ENCODE measurements at regions not wholly inside any gene's neighbourhood (a gene's known extent, or its start where the extent isn't known, plus 50 kb on each side); places are given as distances from the start of the nearest gene placed in this dataset.
"Not testable (repeated sequence)": the region's sequence is repeated elsewhere in the genome, so short reads cannot be mapped to it uniquely, and the experiment has no call there.

DNA sequence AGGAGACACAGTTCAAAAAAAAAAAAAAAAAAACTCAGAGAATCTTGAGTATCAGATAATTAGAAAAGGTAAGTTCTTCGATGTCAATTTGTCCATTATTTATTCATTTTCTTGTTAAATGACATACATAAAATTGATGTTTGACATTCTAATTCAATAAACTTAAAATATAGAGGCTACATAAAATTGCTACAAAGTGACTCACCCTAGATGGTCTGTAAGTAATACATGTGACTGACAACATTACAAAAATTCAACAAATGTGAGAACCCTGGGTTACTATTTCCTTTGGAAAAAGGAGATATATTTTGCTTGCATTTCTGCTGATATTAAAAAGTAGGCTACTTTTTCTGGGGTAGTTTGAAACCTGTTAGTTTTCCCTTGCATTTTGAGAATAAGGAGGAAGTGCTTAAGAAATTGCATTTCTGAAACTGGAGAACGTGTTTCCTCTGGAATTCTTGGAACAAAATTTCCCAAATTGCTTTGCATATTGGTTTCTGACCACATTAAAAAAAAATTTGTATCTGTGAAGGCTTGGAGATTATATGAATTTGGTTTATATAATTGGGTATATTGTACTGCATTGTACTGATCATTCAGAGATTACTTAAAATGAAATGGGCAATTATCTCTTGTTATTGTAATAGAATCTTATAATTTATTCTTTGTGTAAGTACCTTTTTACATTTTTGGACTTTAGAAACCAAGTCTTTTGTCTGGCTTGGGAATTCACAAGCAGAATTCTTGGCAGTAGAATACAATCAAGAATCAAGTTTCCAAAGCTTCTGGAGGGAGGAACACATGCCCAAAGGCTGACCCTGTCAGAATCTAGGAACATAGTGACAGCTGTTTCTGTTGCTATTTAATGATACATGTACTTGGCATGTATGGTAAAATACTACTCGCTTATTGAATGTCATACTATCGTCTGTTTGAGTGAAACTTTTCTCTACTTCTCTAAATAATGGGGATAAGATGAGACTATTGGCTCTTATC lies 106.1 kb downstream of the DSEL start:
- H3K4me1 Mint-ChIP-seq, result peaks cover 4% of the 10 kb centered on the region
- no peak overlapping the region for H3K4me3 Mint-ChIP-seq
- H3K9me3 ChIP-seq (ENCODE audit: control insufficient read depth, low read length, poor library complexity, severe bottlenecking), result no peaks in the 10 kb centered on the region
- H3K27me3 Mint-ChIP-seq, result no peaks in the 10 kb centered on the region
- DNase-seq (no peak), ATAC-seq (no peak)
- no peak overlapping the region for H3K27ac Mint-ChIP-seq
- peaks cover 2% of the 10 kb centered on the region for H3K36me3 Mint-ChIP-seq (ENCODE audit: low read depth)

DNA sequence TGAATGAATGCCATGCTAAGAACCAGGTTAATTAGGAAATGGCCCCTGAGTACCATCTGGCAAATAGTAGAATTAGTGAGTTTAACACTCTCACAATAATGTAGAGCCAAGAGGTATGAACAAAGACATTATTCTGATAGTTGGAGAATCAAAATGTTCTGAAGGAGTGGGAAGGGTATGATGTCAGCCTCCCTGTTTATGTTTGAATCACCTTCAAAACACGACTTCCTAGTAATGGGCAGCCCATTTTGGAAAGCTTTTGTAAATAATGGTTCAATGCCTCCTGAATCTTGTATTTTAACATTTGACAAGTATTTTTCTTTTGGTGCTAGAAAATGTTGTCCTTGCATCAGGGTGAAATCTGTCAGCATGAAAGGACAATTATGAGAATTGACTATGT lies 108.3 kb downstream of the DSEL start:
- H3K4me1 Mint-ChIP-seq, result peaks cover 4% of the 10 kb centered on the region
- no peak overlapping the region for H3K4me3 Mint-ChIP-seq
- H3K27ac Mint-ChIP-seq, result no peak overlapping the region

DNA sequence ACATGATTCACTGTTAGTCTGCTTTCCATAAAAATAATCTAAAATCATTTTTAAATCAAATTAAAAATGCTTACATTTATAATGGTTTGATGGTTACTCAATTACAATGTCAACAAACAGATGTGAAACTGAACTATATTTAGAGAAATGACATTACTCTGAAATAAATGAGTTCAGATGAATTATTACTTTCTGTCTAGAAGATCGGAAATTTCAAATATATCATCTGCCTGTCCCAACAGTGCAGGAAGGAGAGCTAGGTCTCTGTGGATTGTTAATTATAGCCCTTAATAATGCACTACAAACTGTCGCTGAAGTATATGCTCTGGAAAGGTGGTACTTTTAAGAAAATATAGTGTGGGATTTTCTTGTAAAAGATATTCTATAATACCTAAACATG lies 109.8 kb downstream of the DSEL start:
- no peaks in the 10 kb centered on the region for H3K9me3 ChIP-seq (ENCODE audit: control insufficient read depth, low read length, poor library complexity, severe bottlenecking)
- Mint-ChIP-seq H3K36me3 (ENCODE audit: low read depth) (peaks cover 2% of the 10 kb centered on the region), H3K27ac (no peak overlapping the region), H3K4me3 (no peak overlapping the region), H3K4me1 (peaks cover 2% of the 10 kb centered on the region), H3K27me3 (no peaks in the 10 kb centered on the region)
- ATAC-seq (no peak), DNase-seq (no peak)

More for the DNA sequence above, 108.3 kb downstream of the DSEL start:
- DNase-seq (no peak), ATAC-seq (no peak)
- Mint-ChIP-seq H3K36me3 (ENCODE audit: low read depth) (peaks cover 2% of the 10 kb centered on the region), H3K27me3 (no peaks in the 10 kb centered on the region)
- H3K9me3 ChIP-seq (ENCODE audit: control insufficient read depth, low read length, poor library complexity, severe bottlenecking), result no peaks in the 10 kb centered on the region

DNA sequence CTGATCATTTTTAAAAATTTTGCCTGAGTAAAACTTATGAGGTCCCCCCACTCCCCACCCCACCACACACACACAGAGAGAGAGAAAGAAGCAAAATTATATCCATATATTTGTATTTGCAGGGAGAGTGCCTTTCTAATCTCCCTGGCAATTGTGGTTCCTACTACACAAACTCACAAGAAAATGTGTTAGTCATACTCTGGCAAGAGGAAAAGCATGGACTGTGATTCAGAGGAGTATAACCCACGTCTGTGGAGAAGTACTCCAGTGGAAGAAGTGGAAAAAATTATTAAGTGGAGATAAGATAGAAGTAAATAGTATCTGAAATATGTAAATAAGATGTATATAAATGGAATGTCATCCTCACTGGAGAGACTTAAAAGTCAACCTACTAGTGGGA lies 114.0 kb downstream of the DSEL start:
- no peaks in the 10 kb centered on the region for H3K4me1 Mint-ChIP-seq
- H3K4me3 Mint-ChIP-seq, result no peak overlapping the region
- no peaks in the 10 kb centered on the region for H3K36me3 Mint-ChIP-seq (ENCODE audit: low read depth)
- no peak overlapping the region for H3K27ac Mint-ChIP-seq
- ATAC-seq (no peak), DNase-seq (no peak)
- no peaks in the 10 kb centered on the region for H3K27me3 Mint-ChIP-seq
- H3K9me3 ChIP-seq (ENCODE audit: control insufficient read depth, low read length, poor library complexity, severe bottlenecking), result no peaks in the 10 kb centered on the region

DNA sequence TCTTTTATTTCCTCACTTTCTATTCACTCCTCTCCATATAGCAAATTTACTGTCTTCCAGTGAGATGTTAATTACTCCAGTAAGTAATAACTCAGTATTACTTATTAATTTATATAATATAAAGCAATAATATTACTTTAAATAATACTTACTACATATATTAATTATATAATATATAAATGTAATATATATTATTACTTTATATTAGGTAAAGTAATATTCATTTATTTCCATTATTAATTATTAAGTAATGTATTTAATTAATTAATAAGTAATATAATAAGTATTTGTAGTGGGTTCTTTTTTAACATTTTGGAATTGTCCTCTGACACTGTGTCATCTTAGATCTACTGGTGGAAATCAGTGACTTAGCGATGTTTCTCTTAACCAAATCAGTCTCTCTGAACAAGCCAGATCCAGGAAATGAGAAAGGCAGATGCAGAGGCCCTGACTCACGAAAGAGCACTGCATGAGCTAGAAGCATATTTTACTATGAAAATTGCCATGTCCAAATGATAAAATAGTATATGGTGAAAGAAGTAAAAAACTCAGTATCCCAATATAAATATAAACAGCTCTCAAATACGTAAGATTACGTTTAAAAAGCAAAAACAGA lies 115.9 kb downstream of the DSEL start:
- H3K9me3 ChIP-seq (ENCODE audit: control insufficient read depth, low read length, poor library complexity, severe bottlenecking), result no peaks in the 10 kb centered on the region
- ATAC-seq, result no peak
- peaks cover 2% of the 10 kb centered on the region for H3K36me3 Mint-ChIP-seq (ENCODE audit: low read depth)
- H3K27me3 Mint-ChIP-seq, result no peaks in the 10 kb centered on the region
- H3K27ac Mint-ChIP-seq, result no peak overlapping the region
- H3K4me3 Mint-ChIP-seq, result no peak overlapping the region
- no peaks in the 10 kb centered on the region for H3K4me1 Mint-ChIP-seq
- no peak for DNase-seq

DNA sequence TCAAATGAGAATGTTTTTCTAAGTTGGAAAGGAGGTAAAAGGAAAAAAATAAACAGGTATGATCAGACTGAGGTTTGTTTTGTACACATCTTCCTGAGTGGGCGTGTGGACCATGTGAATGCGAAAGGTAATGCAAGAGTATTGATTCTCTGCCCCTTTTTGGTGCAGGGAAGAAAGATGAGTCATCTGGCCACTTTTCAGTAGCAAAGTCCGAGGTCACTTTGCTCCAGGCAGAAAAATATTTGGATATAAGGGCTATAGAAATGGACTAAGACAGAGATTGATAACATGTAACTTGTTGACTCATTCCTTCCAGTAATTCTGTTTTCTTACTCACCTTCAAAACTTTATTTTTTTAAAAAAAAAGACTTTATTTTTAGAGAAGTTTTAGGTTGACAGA lies 130.5 kb downstream of the DSEL start:
- H3K4me1 Mint-ChIP-seq, result peaks cover 3% of the 10 kb centered on the region
- no peaks in the 10 kb centered on the region for H3K36me3 Mint-ChIP-seq (ENCODE audit: low read depth)
- no peak for DNase-seq
- no peaks in the 10 kb centered on the region for H3K27me3 Mint-ChIP-seq
- no peak overlapping the region for H3K4me3 Mint-ChIP-seq
- H3K9me3 ChIP-seq (ENCODE audit: control insufficient read depth, low read length, poor library complexity, severe bottlenecking), result no peaks in the 10 kb centered on the region
- ATAC-seq, result no peak
- no peak overlapping the region for H3K27ac Mint-ChIP-seq

DNA sequence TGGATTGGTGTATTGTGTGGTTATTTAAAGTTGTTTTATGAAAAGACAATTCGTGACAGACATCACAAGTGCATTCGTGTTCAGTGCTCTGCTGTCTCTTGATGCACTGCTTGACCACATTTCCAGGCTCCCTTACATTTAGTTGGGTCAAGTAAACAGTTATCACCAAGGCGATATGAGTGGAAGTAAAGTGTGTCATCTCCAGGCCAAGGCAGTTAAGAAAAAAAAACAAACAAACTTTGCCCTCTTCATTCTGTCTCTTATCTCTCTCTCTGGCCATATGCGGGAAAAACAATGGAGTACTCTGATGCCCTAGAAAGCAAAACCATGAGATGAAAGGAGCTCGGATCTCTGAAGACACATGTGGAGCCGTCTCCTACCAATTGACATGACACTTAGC lies 131.1 kb downstream of the DSEL start:
- no peak overlapping the region for H3K27ac Mint-ChIP-seq
- H3K9me3 ChIP-seq (ENCODE audit: control insufficient read depth, low read length, poor library complexity, severe bottlenecking), result no peaks in the 10 kb centered on the region
- DNase-seq (no peak), ATAC-seq (no peak)
- H3K4me1 Mint-ChIP-seq, result peaks cover 3% of the 10 kb centered on the region
- H3K27me3 Mint-ChIP-seq, result no peaks in the 10 kb centered on the region
- no peak overlapping the region for H3K4me3 Mint-ChIP-seq
- H3K36me3 Mint-ChIP-seq (ENCODE audit: low read depth), result no peaks in the 10 kb centered on the region

DNA sequence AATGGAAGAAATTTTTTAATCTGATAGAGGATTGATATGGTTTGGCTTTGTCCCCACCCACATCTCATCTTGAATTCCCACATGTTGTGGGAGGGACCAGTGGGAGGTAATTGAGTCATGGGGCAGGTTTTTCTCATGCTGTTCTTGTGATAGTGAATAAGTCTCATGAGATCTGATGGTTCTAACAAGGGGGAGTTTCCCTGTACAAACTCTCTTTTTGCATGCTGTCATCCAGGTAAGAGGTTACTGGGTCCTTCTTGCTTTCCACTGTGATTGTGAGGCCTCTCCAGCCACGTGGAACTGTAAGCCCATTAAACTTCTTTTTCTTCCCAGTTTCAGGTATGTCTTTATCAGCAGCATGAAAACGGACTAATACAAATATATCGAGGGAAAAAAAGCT lies 132.5 kb downstream of the DSEL start:
- H3K36me3 Mint-ChIP-seq (ENCODE audit: low read depth); H3K27me3 Mint-ChIP-seq; H3K4me3 Mint-ChIP-seq; DNase-seq; ATAC-seq; H3K9me3 ChIP-seq (ENCODE audit: control insufficient read depth, low read length, poor library complexity, severe bottlenecking); H3K27ac Mint-ChIP-seq; H3K4me1 Mint-ChIP-seq: not testable (repeated sequence)

DNA sequence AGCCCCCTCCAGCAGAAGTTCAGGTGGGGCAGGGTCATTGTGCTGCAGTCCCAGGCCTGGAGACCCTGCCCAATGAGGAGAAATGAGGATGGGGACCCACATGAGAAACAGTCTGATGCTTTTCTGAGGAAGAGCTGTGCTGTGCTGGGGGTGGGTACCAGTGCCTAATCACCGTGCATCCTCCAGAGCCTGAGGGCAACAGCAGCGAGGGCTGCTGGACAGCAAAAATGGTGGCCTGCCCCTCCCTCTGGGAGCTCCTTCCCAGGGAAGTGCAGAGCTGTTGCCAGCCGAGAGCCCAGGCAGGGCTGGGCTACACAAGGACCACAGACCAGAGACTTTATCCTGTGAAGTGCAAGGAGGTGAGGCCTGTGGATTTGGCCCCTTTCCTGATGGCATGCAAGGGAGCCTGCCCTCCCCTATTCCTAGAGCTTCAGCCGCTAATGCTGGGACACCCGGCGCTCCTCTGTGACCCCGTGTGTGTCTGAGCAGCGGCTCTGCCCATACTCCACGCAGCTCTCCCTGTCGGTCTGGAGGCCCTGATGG lies 134.8 kb downstream of the DSEL start:
- H3K27ac Mint-ChIP-seq, result no peak overlapping the region
- H3K4me1 Mint-ChIP-seq, result peaks cover 3% of the 10 kb centered on the region
- ATAC-seq (no peak), DNase-seq (no peak)
- no peaks in the 10 kb centered on the region for H3K36me3 Mint-ChIP-seq (ENCODE audit: low read depth)
- no peaks in the 10 kb centered on the region for H3K27me3 Mint-ChIP-seq
- H3K9me3 ChIP-seq (ENCODE audit: control insufficient read depth, low read length, poor library complexity, severe bottlenecking), result no peaks in the 10 kb centered on the region
- no peak overlapping the region for H3K4me3 Mint-ChIP-seq

DNA sequence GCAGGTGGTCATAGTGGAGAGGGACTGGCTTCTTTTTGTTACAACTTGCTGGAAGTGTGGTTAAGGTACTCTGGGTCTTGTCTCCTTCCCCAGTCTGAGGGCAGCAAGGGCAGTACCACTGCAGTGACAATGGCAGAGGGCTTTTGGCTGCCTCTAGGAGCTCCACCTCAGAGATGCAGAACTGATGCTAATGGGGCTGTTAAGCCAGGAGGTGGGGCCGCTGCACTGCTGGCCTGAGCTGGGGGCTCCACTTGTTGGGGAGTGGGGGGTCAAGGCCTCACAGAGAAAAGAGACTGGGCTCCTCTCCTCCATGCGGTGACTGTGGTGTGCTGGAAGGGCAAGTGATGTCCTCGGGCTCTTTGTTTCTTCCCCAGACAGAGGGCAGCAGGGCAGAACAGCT lies 135.7 kb downstream of the DSEL start:
- Mint-ChIP-seq H3K4me3 (no peak overlapping the region), H3K36me3 (ENCODE audit: low read depth) (no peaks in the 10 kb centered on the region), H3K4me1 (peaks cover 3% of the 10 kb centered on the region), H3K27me3 (no peaks in the 10 kb centered on the region), H3K27ac (no peak overlapping the region)
- no peak for ATAC-seq
- H3K9me3 ChIP-seq (ENCODE audit: control insufficient read depth, low read length, poor library complexity, severe bottlenecking), result no peaks in the 10 kb centered on the region
- no peak for DNase-seq

DNA sequence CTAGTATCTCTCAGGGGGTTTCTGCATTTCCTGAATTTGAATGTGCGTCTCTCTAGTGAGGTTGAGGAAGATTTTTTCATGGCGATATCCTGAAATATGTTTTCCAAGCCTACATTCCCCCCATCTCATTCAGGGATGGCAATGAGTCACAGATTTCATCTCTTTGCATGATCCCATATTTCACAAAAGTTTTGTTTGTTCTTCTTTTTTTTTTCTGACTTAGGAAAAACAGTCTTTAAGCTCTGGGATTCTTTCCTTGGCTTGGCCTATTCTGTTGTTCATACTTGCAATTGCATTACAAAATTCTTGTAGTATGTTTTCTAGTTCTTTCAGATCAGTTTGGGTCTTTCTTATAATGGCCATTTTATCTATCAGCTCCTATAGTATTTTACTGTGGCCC lies 136.5 kb downstream of the DSEL start:
- no peak for ATAC-seq
- H3K36me3 Mint-ChIP-seq (ENCODE audit: low read depth), result no peaks in the 10 kb centered on the region

DNA sequence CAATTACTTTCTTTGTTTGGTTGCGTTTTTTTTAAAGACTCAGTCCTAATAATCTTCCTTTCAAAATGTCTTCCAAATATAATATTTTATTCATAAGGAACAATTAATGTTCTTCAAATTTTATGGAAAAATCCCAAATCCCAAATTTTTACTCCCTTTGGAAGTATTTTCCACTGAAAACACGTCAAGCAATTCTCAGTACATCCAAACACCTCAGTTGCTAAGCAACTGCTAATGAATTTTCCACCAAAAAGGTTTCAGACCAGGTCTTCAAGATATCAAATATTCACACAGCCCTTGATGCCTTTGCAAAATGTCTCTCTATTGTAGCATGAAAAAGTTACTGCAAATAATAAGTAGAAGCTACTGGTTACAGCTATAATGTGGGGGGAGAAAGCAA lies 140.1 kb downstream of the DSEL start:
- H3K27me3 Mint-ChIP-seq, result no peaks in the 10 kb centered on the region
- no peak overlapping the region for H3K27ac Mint-ChIP-seq
- DNase-seq (no peak), ATAC-seq (no peak)
- H3K9me3 ChIP-seq (ENCODE audit: control insufficient read depth, low read length, poor library complexity, severe bottlenecking), result no peaks in the 10 kb centered on the region
- H3K36me3 Mint-ChIP-seq (ENCODE audit: low read depth), result no peaks in the 10 kb centered on the region
- no peak overlapping the region for H3K4me3 Mint-ChIP-seq
- H3K4me1 Mint-ChIP-seq, result no peaks in the 10 kb centered on the region

More for the DNA sequence above, 136.5 kb downstream of the DSEL start:
- no peaks in the 10 kb centered on the region for H3K4me1 Mint-ChIP-seq
- no peak overlapping the region for H3K27ac Mint-ChIP-seq
- no peaks in the 10 kb centered on the region for H3K27me3 Mint-ChIP-seq
- H3K4me3 Mint-ChIP-seq, result no peak overlapping the region
- no peaks in the 10 kb centered on the region for H3K9me3 ChIP-seq (ENCODE audit: control insufficient read depth, low read length, poor library complexity, severe bottlenecking)
- DNase-seq, result no peak

DNA sequence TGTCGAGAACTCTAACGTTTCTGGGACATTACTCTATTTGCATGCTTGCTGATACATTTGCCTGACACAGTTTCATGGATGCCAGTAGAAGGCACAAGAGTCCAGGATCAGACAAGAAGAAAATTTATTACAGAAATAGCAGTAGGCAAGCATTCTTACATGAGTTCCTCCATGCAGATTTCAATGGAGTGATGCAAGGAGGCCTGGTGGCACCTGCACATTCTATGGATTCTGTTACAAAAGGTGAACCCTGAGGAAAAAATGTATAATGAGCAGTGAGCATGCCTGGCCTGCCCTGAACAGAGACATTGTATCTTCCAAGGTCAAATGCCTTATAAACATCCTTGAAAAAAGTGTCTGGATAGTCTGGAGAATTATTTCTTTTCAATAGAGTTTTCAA lies 142.9 kb downstream of the DSEL start:
- peaks cover 3% of the 10 kb centered on the region for H3K36me3 Mint-ChIP-seq (ENCODE audit: low read depth)
- no peak for DNase-seq

More for the DNA sequence above, 142.9 kb downstream of the DSEL start:
- no peak overlapping the region for H3K27ac Mint-ChIP-seq
- H3K27me3 Mint-ChIP-seq, result no peaks in the 10 kb centered on the region
- no peak for ATAC-seq
- no peaks in the 10 kb centered on the region for H3K9me3 ChIP-seq (ENCODE audit: control insufficient read depth, low read length, poor library complexity, severe bottlenecking)
- no peaks in the 10 kb centered on the region for H3K4me1 Mint-ChIP-seq
- no peak overlapping the region for H3K4me3 Mint-ChIP-seq
